GM12878 (cell line): ENCODE measurements at regions not wholly inside any gene's neighbourhood (a gene's known extent, or its start where the extent isn't known, plus 50 kb on each side); places are given as distances from the start of the nearest gene placed in this dataset.

Source experiments
- ATAC-seq: fragments of 200-7000 bp; cut with Tn5 transposase; 3 replicates; pipeline ENCODE4 v1.9.1; 2020; ENCODE audit warnings: mild to moderate bottlenecking, moderate library complexity
- BruUV-seq: library from RNA; stranded (reverse); fragments of 400-500 nt; replicated peaks from 2 replicates; lab custom pipeline; 2021; lab: Mats Ljungman, UMichigan
- CTCF ChIA-PET: fragments of 300-600 bp; sonication (Branson Sonifier 250); formaldehyde crosslinking; extraction: SDS; loops from one replicate; lab custom pipeline; 2021; ENCODE audit warnings: inconsistent platforms; lab: Yijun Ruan, JAX
- POLR2A ChIA-PET: fragments of 350-600 bp; formaldehyde crosslinking; extraction: SDS; loops from one replicate; lab custom pipeline; 2021; ENCODE audit warnings: inconsistent platforms; lab: Charles Lee
- RAD21 ChIA-PET: fragments of 300-600 bp; sonication (Branson Sonifier 250); formaldehyde crosslinking; loops from one replicate; lab custom pipeline; 2023; ENCODE audit warnings: antibody characterized with exemption; ENCODE audit not compliant: unreplicated experiment; lab: Charles Lee
- SMC1A ChIA-PET: fragments of 300-600 bp; sonication (Branson Sonifier 250); formaldehyde crosslinking; loops from one replicate; lab custom pipeline; 2023; ENCODE audit not compliant: unreplicated experiment, uncharacterized antibody; lab: Charles Lee
- DNase-seq: peaks from one replicate; pipeline ENCODE4 v3.0.0-alpha.2; 2011; ENCODE audit warnings: low read depth, low spot score
- FAIRE-seq: peaks from 3 replicates; lab custom pipeline; 2011; peaks lifted over from hg19 to GRCh38; lab: Jason Lieb, UNC
- H2AFZ ChIP-seq: 2 replicates; pipeline ENCODE4 v1.6.0; 2011; ENCODE audit warnings: low read depth, low read length, control low read depth; ENCODE audit not compliant: control insufficient read depth
- H3K27ac ChIP-seq: 2 replicates; pipeline ENCODE4 v1.5.1; 2011; ENCODE audit warnings: control low read depth; ENCODE audit not compliant: control insufficient read depth, insufficient read depth
- H3K27me3 ChIP-seq, 2 experiments: replicated peaks in 1 of 2; 2 replicates each; pipeline versions ENCODE4 v1.6.0 to v1.6.1; 2011; ENCODE audit warnings: low read length in 1 of 2; ENCODE audit not compliant: control insufficient read depth in 2 of 2, insufficient read depth in 2 of 2
- H3K36me3 ChIP-seq, 2 experiments: 2 replicates each; pipeline ENCODE4 v1.5.1; 2011; ENCODE audit warnings: low read length in 1 of 2; ENCODE audit not compliant: control insufficient read depth in 2 of 2, insufficient read depth in 2 of 2
- H3K4me1 ChIP-seq: 2 replicates; pipeline ENCODE4 v1.6.1; 2011; ENCODE audit warnings: mild to moderate bottlenecking, low read length, moderate library complexity, mixed read lengths; ENCODE audit not compliant: control insufficient read depth, insufficient read depth
- H3K4me2 ChIP-seq: 2 replicates; pipeline ENCODE4 v1.6.0; 2011; ENCODE audit warnings: control low read depth; ENCODE audit not compliant: control insufficient read depth, insufficient read depth
- H3K4me3 ChIP-seq: fragments of 200-600 bp; sonication (generic); 2 replicates; pipeline ENCODE4 v1.5.1; 2016
- H3K79me2 ChIP-seq: 2 replicates; pipeline ENCODE4 v1.6.0; 2011; ENCODE audit warnings: low read length; ENCODE audit not compliant: control insufficient read depth, insufficient read depth
- H3K9ac ChIP-seq: 2 replicates; pipeline ENCODE4 v1.8.0; 2011; ENCODE audit warnings: low read length, control low read depth, mixed read lengths; ENCODE audit not compliant: control insufficient read depth, insufficient read depth
- H3K9me3 ChIP-seq: replicated peaks from 3 replicates; pipeline ENCODE4 v1.5.1; 2011; ENCODE audit warnings: mild to moderate bottlenecking, low read length; ENCODE audit not compliant: control insufficient read depth, insufficient read depth
- H4K20me1 ChIP-seq: 2 replicates; pipeline ENCODE4 v1.6.0; 2011; ENCODE audit not compliant: control insufficient read depth, insufficient read depth
- KAT2A ChIP-seq: conservative IDR thresholded peaks from 2 replicates; pipeline ENCODE4 v1.6.1; 2011; ENCODE audit warnings: low read depth, low read length; ENCODE audit not compliant: control insufficient read depth
- LARP7 ChIP-seq: fragments of 450-650 bp; IDR thresholded peaks from 2 replicates; pipeline ENCODE4 v1.6.1; 2017; ENCODE audit warnings: mild to moderate bottlenecking
- MEF2B ChIP-seq: fragments of 450-650 bp; IDR thresholded peaks from 2 replicates; pipeline ENCODE4 v1.6.1; 2018; ENCODE audit warnings: mild to moderate bottlenecking, moderate library complexity; ENCODE audit not compliant: partially characterized antibody, poor library complexity, severe bottlenecking
- NFXL1 ChIP-seq: fragments of 450-650 bp; IDR thresholded peaks from 2 replicates; pipeline ENCODE4 v1.6.1; 2017; ENCODE audit warnings: antibody characterized with exemption, mild to moderate bottlenecking, borderline replicate concordance
- RUNX3 ChIP-seq: IDR thresholded peaks from 2 replicates; pipeline ENCODE4 v1.6.1; 2012; ENCODE audit warnings: low read length, inconsistent platforms
- SUZ12 ChIP-seq: fragments of 200-600 bp; sonication (generic); IDR thresholded peaks from one replicate; pipeline ENCODE4 v1.6.1; 2018; ENCODE audit warnings: antibody characterized with exemption, mild to moderate bottlenecking; ENCODE audit not compliant: unreplicated experiment
- ZNF207 ChIP-seq: fragments of 450-650 bp; IDR thresholded peaks from 2 replicates; pipeline ENCODE4 v1.6.1; 2014; ENCODE audit warnings: antibody characterized with exemption, mild to moderate bottlenecking, borderline replicate concordance
- WGBS: methylation state at CpG from one replicate; pipeline ENCODE4 v1.1.6; 2016; ENCODE audit warnings: low lambda C conversion rate; ENCODE audit not compliant: insufficient replicate concordance, insufficient coverage; ENCODE audit errors: missing lambda C conversion rate; 5-methylcytosine and 5-hydroxymethylcytosine counted together
- in situ Hi-C: fragments of 300-500 bp; cut with MboI; formaldehyde crosslinking; loops from 9 replicates; pipeline ENCODE4 v1.14.3; 2018; ENCODE audit warnings: mixed read lengths
- intact Hi-C: fragments of 100-400 bp; cut with micrococcal nuclease; formaldehyde crosslinking; loops from one replicate; pipeline ENCODE4 v1.14.2; 2022; ENCODE audit not compliant: unreplicated experiment
- TF ChIP-seq, protein P1 (sequence below), 3 experiments: IDR thresholded peaks in 2 of 3; conservative IDR thresholded peaks in 1 of 3; 2 replicates each; pipeline ENCODE4 v1.5.1; 2011; ENCODE audit warnings: low read depth in 3 of 3, low read length in 3 of 3, mild to moderate bottlenecking in 3 of 3, control low read depth in 2 of 3, moderate library complexity in 2 of 3, inconsistent platforms in 1 of 3, mixed read lengths in 1 of 3; ENCODE audit not compliant: control insufficient read depth in 2 of 3, insufficient read depth in 1 of 3; ENCODE audit errors: extremely low read depth in 1 of 3

DNA sequence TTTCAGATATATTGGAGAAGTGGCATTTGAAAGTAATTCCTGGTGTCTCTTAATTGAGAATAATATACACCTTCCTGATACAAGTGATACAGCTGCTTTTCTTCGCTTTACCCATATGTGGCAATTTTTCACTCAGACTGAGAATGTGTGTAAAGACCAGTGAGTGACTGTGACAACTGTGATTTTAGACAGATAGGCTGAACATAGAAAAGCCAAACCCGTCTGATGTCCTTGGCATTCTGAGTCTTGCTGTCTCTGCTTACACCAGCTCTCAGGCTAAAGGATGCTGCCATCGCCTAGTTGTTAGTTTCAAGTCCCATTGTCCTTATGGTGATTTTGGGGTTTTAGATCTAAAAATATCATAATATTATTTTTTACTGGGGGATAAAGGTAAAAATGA lies 492.6 kb downstream of the RFC3 start:
- Histone ChIP-seq H3K4me2 (no peak overlapping the region), H3K4me3 (no peak overlapping the region), H3K4me1 (no peaks in the 10 kb centered on the region), H3K27ac (no peak overlapping the region), H2AFZ (no peak overlapping the region), H3K79me2 (no peaks in the 10 kb centered on the region), H3K27me3 (no peaks in the 10 kb centered on the region), H3K36me3 (no peaks in the 10 kb centered on the region), H3K9ac (no peak overlapping the region), H3K9me3 (no peaks in the 10 kb centered on the region), H4K20me1 (no peaks in the 10 kb centered on the region)
- TF ChIP-seq LARP7 (no peak), NFXL1 (no peak), MEF2B (no peak), RUNX3 (no peak), KAT2A (no peak), ZNF207 (no peak), SUZ12 (no peak)
- TF ChIP-seq, protein P1, sequence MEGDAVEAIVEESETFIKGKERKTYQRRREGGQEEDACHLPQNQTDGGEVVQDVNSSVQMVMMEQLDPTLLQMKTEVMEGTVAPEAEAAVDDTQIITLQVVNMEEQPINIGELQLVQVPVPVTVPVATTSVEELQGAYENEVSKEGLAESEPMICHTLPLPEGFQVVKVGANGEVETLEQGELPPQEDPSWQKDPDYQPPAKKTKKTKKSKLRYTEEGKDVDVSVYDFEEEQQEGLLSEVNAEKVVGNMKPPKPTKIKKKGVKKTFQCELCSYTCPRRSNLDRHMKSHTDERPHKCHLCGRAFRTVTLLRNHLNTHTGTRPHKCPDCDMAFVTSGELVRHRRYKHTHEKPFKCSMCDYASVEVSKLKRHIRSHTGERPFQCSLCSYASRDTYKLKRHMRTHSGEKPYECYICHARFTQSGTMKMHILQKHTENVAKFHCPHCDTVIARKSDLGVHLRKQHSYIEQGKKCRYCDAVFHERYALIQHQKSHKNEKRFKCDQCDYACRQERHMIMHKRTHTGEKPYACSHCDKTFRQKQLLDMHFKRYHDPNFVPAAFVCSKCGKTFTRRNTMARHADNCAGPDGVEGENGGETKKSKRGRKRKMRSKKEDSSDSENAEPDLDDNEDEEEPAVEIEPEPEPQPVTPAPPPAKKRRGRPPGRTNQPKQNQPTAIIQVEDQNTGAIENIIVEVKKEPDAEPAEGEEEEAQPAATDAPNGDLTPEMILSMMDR (IDR thresholded peaks at IDR 0.05 in 2 of 3, conservative IDR thresholded peaks at IDR 0.05 in 1 of 3; ENCODE audit: control insufficient read depth in 2 of 3, extremely low read depth in 1 of 3, insufficient read depth in 1 of 3, low read depth in 3 of 3, low read length in 3 of 3) = no peak
- no peak for ATAC-seq
- ChIA-PET RAD21 (no interaction called here), POLR2A (no interaction called here), CTCF (no interaction called here), SMC1A (no interaction called here)
- FAIRE-seq = no peak
- BruUV-seq = no TSS peak
- in situ Hi-C loops (no loop called here), intact Hi-C loops (no loop called here)
- no peak for DNase-seq
- WGBS = 35% methylated on average over 3 of the region's 3 CpGs
